Psoas muscle (tissue), 7 donors: ENCODE measurements at regions not wholly inside any gene's neighbourhood (a gene's known extent, or its start where the extent isn't known, plus 50 kb on each side); places are given as distances from the start of the nearest gene placed in this dataset.

Experiments
- ATAC-seq, 4 donors: fragments of 200-7000 bp; cut with Tn5 transposase; one replicate each; pipeline ENCODE4 v1.9.1; 2020; ENCODE audit warnings: moderate library complexity in 3 of 4, mild to moderate bottlenecking in 2 of 4
- DNase-seq, 2 donors: peaks; one replicate each; pipeline ENCODE4 v3.0.0-alpha.2; 2020
- H3K27ac ChIP-seq: fragments of 200-600 bp; one replicate; pipeline ENCODE4 v1.8.0; 2022
- H3K27me3 ChIP-seq, 3 donors: fragments of 200-600 bp in 1 of 3; one replicate each; pipeline versions ENCODE4 v1.6.1 to v1.8.0; 2013 to 2022; ENCODE audit warnings: low read length in 2 of 3, mild to moderate bottlenecking in 2 of 3, moderate library complexity in 1 of 3; ENCODE audit not compliant: insufficient read depth in 3 of 3
- H3K36me3 ChIP-seq, 2 donors: fragments of 200-600 bp in 1 of 2; one replicate each; pipeline versions ENCODE4 v1.6.1 to v1.8.0; 2013 to 2022; ENCODE audit warnings: low read depth in 1 of 2, mild to moderate bottlenecking in 1 of 2, moderate library complexity in 1 of 2; ENCODE audit not compliant: insufficient read depth in 1 of 2
- H3K4me1 ChIP-seq: fragments of 200-600 bp; one replicate; pipeline ENCODE4 v1.8.0; 2022
- H3K4me3 ChIP-seq: fragments of 200-600 bp; one replicate; pipeline ENCODE4 v1.8.0; 2022; ENCODE audit warnings: mild to moderate bottlenecking
- H3K9me3 ChIP-seq: fragments of 200-600 bp; one replicate; pipeline ENCODE4 v1.8.0; 2022
- WGBS, 3 donors: extraction: QIAGEN DNeasy Blood & Tissue Kit; methylation state at CpG; one replicate each; pipeline versions ENCODE4 v1.1.6 to v1.1.7; 2013; 5-methylcytosine and 5-hydroxymethylcytosine counted together
- intact Hi-C, 2 donors: fragments of 100-400 bp; cut with DNase I; formaldehyde crosslinking; loops; one replicate each; pipeline versions ENCODE4 v1.11.0 to v1.14.2; 2022
- TF ChIP-seq, protein P1 (sequence below): fragments of 200-600 bp; IDR thresholded peaks from one replicate; pipeline ENCODE4 v1.8.0; 2022; ENCODE audit warnings: antibody characterized with exemption
- donor health status: healthy with polysubstance abuse.
- donor health status: DM: no; HTN: no; CAD: no; lungs with moderate emphysema.
- donor health status: Bipolar disorder and iron deficiency.
- donor health status: healthy.
- donor health status: DM: yes; HTN: yes; CAD: no.
- donor health status: DM: no; HTN: no; CAD: no.
- donor health status: DM: yes; HTN: yes; CAD: no.

DNA sequence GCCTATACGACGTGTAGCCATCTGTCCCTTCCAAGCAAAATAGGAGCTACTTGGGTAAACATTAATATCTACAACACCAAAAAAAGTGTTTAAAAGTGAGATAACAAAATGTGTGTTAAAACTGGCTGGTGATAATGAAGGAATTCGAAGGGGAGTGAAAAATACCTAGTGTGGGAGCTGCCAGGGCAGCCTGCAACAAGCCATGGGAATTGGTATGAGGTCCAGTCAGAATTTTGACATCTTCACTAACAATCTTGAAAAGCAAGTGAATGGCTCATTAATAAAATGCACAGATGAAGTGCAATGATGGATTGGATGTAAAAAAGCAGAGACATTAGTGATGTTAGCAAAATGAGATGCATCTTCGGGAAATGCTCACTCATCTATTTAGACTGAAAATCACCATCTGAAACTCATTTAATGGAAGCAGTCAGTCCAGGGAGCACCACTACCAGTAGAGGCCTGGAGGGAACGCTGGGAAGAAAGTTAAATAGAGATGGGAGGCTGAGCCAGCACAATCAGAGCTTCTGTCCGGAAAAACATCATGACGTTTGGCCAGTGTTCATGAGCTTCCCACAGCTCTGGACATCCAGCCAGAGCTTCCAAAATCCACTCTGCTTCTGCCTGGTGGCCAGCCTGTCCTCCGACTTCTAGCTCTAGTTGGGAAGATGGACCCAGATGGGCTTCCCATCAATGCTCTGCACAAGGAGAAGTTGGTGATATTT is 405.0 kb upstream of the TMTC1 start:
- Histone ChIP-seq H3K36me3 (no peaks in the 10 kb centered on the region), H3K4me1 (no peaks in the 10 kb centered on the region), H3K9me3 (no peaks in the 10 kb centered on the region), H3K4me3 (no peak overlapping the region), H3K27ac (no peak overlapping the region), H3K27me3 (no peaks in the 10 kb centered on the region)
- TF ChIP-seq, protein P1, sequence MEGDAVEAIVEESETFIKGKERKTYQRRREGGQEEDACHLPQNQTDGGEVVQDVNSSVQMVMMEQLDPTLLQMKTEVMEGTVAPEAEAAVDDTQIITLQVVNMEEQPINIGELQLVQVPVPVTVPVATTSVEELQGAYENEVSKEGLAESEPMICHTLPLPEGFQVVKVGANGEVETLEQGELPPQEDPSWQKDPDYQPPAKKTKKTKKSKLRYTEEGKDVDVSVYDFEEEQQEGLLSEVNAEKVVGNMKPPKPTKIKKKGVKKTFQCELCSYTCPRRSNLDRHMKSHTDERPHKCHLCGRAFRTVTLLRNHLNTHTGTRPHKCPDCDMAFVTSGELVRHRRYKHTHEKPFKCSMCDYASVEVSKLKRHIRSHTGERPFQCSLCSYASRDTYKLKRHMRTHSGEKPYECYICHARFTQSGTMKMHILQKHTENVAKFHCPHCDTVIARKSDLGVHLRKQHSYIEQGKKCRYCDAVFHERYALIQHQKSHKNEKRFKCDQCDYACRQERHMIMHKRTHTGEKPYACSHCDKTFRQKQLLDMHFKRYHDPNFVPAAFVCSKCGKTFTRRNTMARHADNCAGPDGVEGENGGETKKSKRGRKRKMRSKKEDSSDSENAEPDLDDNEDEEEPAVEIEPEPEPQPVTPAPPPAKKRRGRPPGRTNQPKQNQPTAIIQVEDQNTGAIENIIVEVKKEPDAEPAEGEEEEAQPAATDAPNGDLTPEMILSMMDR: no peak
- DNase-seq (no peak), ATAC-seq (no peak)
- 49 to 56% (median 53%) methylated on average over 8 of the region's 8 CpGs for WGBS, 3 donors
- intact Hi-C loops: no loop called here

DNA sequence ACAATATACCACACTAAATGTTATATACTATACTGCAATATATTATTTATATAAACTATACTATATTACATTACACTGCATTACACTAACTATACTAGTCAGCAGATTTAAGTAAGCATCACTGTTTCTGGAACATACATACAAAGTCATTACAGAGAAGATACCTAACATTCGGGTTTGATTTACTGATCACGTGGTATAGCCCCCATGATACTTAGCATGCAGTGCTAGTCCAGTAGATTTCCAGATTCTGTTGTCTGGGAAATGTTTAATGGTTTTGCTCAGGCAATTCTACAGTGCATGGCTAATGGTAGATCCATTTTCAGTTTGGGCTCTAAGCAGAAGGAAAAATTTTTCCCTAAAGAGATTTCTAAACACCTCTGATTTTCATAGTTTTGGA is 403.7 kb upstream of the TMTC1 start:
- intact Hi-C loops: no loop called here
- H3K27ac ChIP-seq: no peak overlapping the region
- TF ChIP-seq, protein P1: no peak
- DNase-seq (no peak), ATAC-seq (no peak)
- H3K27me3 ChIP-seq: no peaks in the 10 kb centered on the region
- no peaks in the 10 kb centered on the region for H3K4me1 ChIP-seq
- H3K9me3 ChIP-seq: no peaks in the 10 kb centered on the region
- WGBS, 3 donors: 33 to 57% (median 39%) methylated on average over 2 of the region's 2 CpGs
- no peak overlapping the region for H3K4me3 ChIP-seq
- H3K36me3 ChIP-seq: no peaks in the 10 kb centered on the region

DNA sequence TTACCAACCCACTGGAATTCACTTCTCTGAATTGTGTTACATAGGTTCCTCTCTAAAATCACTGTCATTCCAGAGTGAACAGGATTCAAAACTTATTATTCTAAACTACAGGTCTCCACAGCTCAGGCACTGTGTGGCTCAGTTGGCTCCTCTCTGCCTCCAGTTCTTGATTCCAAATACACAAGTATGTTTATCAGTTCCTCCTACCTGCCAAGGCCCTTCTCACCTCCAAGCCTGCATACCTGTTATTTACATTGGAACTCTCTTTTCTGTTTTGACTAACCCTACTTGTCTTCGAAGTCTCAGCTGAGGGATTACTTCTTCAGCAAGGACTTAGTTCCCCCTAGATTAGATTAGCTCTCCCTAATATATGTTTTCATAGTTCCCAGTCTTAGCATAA is 397.6 kb upstream of the TMTC1 start:
- TF ChIP-seq, protein P1: no peak
- Histone ChIP-seq H3K36me3 (no peaks in the 10 kb centered on the region), H3K4me3 (no peak overlapping the region), H3K27ac (no peak overlapping the region), H3K4me1 (no peaks in the 10 kb centered on the region), H3K27me3 (no peaks in the 10 kb centered on the region), H3K9me3 (no peaks in the 10 kb centered on the region)
- WGBS, 3 donors: 22 to 40% (median 28%) methylated on average over 1 of the region's 1 CpG
- intact Hi-C loops: no loop called here
- no peak for DNase-seq
- ATAC-seq: no peak

DNA sequence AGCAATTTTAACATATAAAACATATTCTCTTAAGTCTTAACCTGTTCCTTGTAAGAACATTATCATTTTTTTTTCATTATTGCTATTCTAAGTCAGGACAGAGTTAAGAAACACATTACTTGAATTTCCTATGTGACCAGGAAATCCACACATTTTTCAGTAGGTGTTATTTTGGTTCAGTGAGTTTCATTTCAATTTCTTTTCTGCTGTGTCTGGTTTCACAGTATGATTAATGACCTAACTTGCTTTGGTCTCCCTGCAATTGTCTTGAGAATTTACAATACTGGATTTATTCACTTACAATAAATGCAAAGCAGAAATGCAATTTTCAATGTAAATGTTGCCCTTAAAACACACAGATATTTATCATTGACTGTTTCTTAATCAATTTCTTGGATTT is 396.9 kb upstream of the TMTC1 start:
- intact Hi-C loops: no loop called here
- Histone ChIP-seq H3K27me3 (no peaks in the 10 kb centered on the region), H3K27ac (no peak overlapping the region), H3K4me3 (no peak overlapping the region), H3K9me3 (no peaks in the 10 kb centered on the region), H3K4me1 (no peaks in the 10 kb centered on the region), H3K36me3 (no peaks in the 10 kb centered on the region)
- DNase-seq (no peak), ATAC-seq (no peak)
- TF ChIP-seq, protein P1: no peak

DNA sequence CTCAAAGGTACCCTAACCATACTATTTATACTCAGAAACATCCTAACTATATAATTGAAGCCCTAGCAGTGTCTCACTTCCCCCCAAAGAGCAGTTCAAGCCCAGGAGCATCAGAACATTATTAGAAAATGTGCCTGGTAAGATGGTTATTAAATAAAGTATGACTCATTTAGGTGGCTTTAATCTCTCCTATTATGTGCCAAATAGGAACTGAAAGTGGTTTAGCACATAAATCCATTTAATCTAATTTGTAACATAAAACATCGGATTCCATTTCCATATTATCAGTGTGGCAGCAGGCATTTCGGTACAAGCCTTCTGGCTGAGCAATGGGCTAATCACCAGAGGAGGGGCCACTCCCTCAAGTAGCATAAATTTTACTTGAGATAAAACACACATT is 395.2 kb upstream of the TMTC1 start:
- no peaks in the 10 kb centered on the region for H3K4me1 ChIP-seq
- no peak overlapping the region for H3K4me3 ChIP-seq
- H3K36me3 ChIP-seq: no peaks in the 10 kb centered on the region
- H3K27ac ChIP-seq: no peak overlapping the region
- TF ChIP-seq, protein P1: no peak
- H3K27me3 ChIP-seq: no peaks in the 10 kb centered on the region
- no peak for ATAC-seq
- no peaks in the 10 kb centered on the region for H3K9me3 ChIP-seq
- intact Hi-C loops: no loop called here
- no peak for DNase-seq
- WGBS, 3 donors: 44 to 71% (median 52%) methylated on average over 2 of the region's 2 CpGs
